Thoracic aorta (tissue), 2 donors: ENCODE measurements at regions not wholly inside any gene's neighbourhood (a gene's known extent, or its start where the extent isn't known, plus 50 kb on each side); places are given as distances from the start of the nearest gene placed in this dataset.

Source experiments
- ATAC-seq: fragments of 150-250 bp; one replicate; pipeline ENCODE4 v1.8.0; 2017; ENCODE audit warnings: low read depth; ENCODE audit not compliant: insufficient number of reproducible peaks, low FRiP score
- DNase-seq: peaks from one replicate; pipeline ENCODE4 v3.0.0-alpha.2; 2020; ENCODE audit warnings: low spot score
- H3K27ac ChIP-seq, 2 donors: fragments of 200-600 bp; sonication (generic); 1 replicate in 1 of 2; 2 replicates in 1 of 2; pipeline ENCODE4 v1.5.1; 2016; ENCODE audit warnings: mild to moderate bottlenecking in 2 of 2, moderate library complexity in 2 of 2
- H3K27me3 ChIP-seq: fragments of 200-600 bp; sonication (generic); replicated peaks from 2 replicates; pipeline ENCODE4 v1.6.0; 2016; ENCODE audit warnings: mild to moderate bottlenecking; ENCODE audit not compliant: insufficient read depth
- H3K36me3 ChIP-seq: fragments of 200-600 bp; sonication (generic); one replicate; pipeline ENCODE4 v1.5.1; 2016
- H3K4me1 ChIP-seq, 2 donors: fragments of 200-600 bp; sonication (generic); 1 replicate in 1 of 2; 2 replicates in 1 of 2; pipeline versions ENCODE4 v1.5.1 to v1.6.0; 2016; ENCODE audit warnings: low read depth in 2 of 2, mild to moderate bottlenecking in 1 of 2; ENCODE audit not compliant: control insufficient read depth in 1 of 2
- H3K4me3 ChIP-seq: fragments of 200-600 bp; sonication (generic); 2 replicates; pipeline ENCODE4 v1.5.1; 2016; ENCODE audit warnings: mild to moderate bottlenecking
- H3K9me3 ChIP-seq: fragments of 200-600 bp; sonication (generic); 2 replicates; pipeline ENCODE4 v1.5.1; 2016
- TF ChIP-seq, protein P1 (sequence below): fragments of 200-600 bp; sonication (generic); IDR thresholded peaks from one replicate; pipeline ENCODE4 v1.5.1; 2019; ENCODE audit warnings: antibody characterized with exemption

DNA sequence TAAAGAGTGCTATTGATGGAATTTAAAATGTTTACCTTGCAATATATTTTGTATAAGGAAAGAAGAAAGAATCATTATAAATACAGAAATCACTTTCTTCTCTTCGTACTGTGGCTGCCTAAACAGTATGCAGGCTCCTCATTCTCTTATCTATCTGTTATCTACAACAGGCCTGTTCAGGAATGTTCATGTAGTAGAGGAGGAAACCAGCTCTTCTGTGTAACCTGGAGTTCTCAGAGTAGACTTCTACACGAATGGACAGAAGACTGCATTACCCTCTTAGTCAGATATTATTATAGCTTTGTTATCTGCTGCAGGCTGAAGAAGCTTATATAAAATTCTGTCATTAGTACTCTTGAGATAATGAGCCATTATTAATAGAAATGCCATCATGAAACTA is 1225.9 kb upstream of the CNTN5 start:
- Histone ChIP-seq H3K27ac (no peak overlapping the region), H3K9me3 (no peaks in the 10 kb centered on the region), H3K36me3 (no peaks in the 10 kb centered on the region), H3K4me3 (no peak overlapping the region), H3K4me1 (no peaks in the 10 kb centered on the region), H3K27me3 (no peaks in the 10 kb centered on the region)
- TF ChIP-seq, protein P1, sequence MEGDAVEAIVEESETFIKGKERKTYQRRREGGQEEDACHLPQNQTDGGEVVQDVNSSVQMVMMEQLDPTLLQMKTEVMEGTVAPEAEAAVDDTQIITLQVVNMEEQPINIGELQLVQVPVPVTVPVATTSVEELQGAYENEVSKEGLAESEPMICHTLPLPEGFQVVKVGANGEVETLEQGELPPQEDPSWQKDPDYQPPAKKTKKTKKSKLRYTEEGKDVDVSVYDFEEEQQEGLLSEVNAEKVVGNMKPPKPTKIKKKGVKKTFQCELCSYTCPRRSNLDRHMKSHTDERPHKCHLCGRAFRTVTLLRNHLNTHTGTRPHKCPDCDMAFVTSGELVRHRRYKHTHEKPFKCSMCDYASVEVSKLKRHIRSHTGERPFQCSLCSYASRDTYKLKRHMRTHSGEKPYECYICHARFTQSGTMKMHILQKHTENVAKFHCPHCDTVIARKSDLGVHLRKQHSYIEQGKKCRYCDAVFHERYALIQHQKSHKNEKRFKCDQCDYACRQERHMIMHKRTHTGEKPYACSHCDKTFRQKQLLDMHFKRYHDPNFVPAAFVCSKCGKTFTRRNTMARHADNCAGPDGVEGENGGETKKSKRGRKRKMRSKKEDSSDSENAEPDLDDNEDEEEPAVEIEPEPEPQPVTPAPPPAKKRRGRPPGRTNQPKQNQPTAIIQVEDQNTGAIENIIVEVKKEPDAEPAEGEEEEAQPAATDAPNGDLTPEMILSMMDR = no peak
- ATAC-seq (no peak), DNase-seq (no peak)

DNA sequence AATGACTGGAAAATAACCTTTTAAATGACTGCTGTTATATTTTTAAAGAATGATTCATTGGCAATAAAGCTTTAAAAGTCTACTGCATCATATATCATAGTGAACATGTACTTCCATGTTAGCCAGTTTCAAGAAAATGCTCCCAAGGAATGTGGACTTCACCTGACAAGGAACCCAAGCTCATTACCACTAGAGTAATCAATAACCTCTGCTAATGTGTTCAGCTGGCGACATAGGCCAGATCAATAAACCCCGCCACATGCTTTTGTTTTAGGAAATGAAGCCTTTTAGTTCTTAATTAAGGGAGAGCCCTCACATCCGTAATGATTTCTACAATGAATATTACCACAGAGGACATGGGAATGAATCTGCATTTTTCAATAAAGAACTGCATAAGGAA is 1219.9 kb upstream of the CNTN5 start:
- no peak overlapping the region for H3K4me3 ChIP-seq
- ATAC-seq (no peak), DNase-seq (no peak)
- H3K4me1 ChIP-seq = no peaks in the 10 kb centered on the region
- H3K27me3 ChIP-seq = no peaks in the 10 kb centered on the region
- no peak overlapping the region for H3K27ac ChIP-seq
- no peaks in the 10 kb centered on the region for H3K36me3 ChIP-seq
- H3K9me3 ChIP-seq = no peaks in the 10 kb centered on the region
- TF ChIP-seq, protein P1 = no peak

DNA sequence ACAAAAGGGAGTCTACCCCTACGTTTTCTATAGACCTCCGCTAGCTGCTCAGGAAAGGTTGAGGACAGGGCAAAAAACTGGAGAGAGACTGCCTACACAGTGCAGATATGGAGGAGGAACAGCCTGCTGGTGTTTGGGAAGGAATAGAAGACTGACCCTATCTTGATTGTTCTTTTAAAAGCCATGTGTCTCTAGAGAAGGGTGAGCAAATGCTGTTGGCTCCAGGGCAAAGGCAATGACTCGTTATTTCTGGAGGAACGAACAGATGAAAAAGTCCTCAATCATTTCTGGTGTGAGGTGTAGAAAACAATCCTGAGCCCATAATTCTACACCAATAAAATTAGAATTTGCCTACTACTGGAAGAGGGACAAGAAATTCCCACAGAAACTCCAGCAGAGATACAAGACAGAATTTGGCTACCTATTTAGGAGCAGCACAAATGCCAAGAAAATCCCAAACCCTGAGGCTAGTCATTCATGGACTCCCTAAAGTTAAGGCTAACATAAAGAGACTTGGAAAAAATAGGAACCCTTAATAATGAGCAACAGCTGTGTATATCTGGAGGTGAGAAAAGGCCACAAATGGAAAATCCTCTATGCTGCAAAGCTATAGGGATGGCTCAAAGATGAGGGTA is 1206.3 kb upstream of the CNTN5 start:
- Histone ChIP-seq H3K9me3 (peaks cover 7% of the 10 kb centered on the region), H3K4me1 (no peaks in the 10 kb centered on the region), H3K36me3 (no peaks in the 10 kb centered on the region), H3K27me3 (no peaks in the 10 kb centered on the region), H3K27ac (no peak overlapping the region), H3K4me3 (no peak overlapping the region)
- TF ChIP-seq, protein P1 = no peak
- DNase-seq (no peak), ATAC-seq (no peak)

DNA sequence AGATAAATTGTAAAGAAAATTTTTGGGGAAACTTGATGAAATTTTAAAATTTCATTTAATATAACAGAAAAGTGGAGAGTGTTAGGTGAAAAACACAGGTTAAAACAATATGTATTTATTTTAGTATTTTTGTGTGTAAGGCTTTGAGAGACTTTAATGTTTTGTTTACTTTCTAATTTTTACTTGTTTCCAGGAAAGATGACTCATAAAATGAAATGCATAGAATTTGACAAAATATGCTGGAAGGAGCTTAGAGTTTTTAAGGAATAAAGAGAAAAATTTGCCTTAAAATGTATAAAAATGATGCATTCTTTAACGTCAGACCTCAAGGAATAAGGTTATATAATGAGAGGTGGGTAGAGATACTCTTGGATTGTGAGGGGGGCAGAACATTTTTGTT is 1205.1 kb upstream of the CNTN5 start:
- Histone ChIP-seq H3K36me3 (no peaks in the 10 kb centered on the region), H3K27ac (no peak overlapping the region), H3K27me3 (no peaks in the 10 kb centered on the region), H3K4me3 (no peak overlapping the region), H3K9me3 (peaks cover 5% of the 10 kb centered on the region), H3K4me1 (no peaks in the 10 kb centered on the region)
- TF ChIP-seq, protein P1 = no peak
- no peak for DNase-seq
- no peak for ATAC-seq

DNA sequence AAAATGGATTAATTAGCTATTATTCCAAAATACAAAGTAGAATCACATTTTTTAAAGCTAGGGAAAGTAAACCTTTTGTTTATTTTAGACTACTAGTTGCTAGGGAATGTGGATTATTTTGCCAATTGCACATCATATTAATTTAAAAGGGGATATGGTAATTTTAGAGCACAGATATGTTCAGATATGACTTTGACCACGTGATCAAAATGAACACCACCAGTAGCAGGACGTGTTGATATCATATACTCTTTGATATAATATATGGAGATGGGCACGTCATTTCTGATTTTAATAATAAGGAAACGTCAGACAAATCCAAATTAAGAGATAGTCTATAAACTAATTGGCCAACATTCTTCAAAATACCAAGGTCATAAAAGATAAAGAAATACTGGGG is 1188.3 kb upstream of the CNTN5 start:
- no peak overlapping the region for H3K4me3 ChIP-seq
- H3K4me1 ChIP-seq = no peaks in the 10 kb centered on the region
- TF ChIP-seq, protein P1 = no peak
- DNase-seq (no peak), ATAC-seq (no peak)
- H3K36me3 ChIP-seq = no peaks in the 10 kb centered on the region
- no peaks in the 10 kb centered on the region for H3K9me3 ChIP-seq
- no peaks in the 10 kb centered on the region for H3K27me3 ChIP-seq
- no peak overlapping the region for H3K27ac ChIP-seq
